ENCODE measurements at regions not wholly inside any gene's neighbourhood (a gene's known extent, or its start where the extent isn't known, plus 50 kb on each side); places are given as distances from the start of the nearest gene placed in this dataset.
"Not testable (repeated sequence)": the region's sequence is repeated elsewhere in the genome, so short reads cannot be mapped to it uniquely, and the experiment has no call there.

GRCh38 chr5:25407365-25407764 lies 762.6 kb upstream of the CDH10 start:
- H3K27ac Mint-ChIP-seq; H3K4me1 Mint-ChIP-seq (ENCODE audit: low read depth): not testable (repeated sequence)
- peaks cover 36% of the 10 kb centered on the region for H3K9me3 Mint-ChIP-seq

GRCh38 chr5:25405850-25406249 lies 761.1 kb upstream of the CDH10 start:
- peaks cover 36% of the 10 kb centered on the region for H3K9me3 Mint-ChIP-seq
- no peaks in the 10 kb centered on the region for H3K27me3 Mint-ChIP-seq (ENCODE audit: insufficient read depth)
- intact Hi-C loops (cut with micrococcal nuclease): no loop called here
- DNase-seq (ENCODE audit: low spot score): no peak
- no peaks in the 10 kb centered on the region for H3K36me3 Mint-ChIP-seq (ENCODE audit: low read depth)
- no peak overlapping the region for H3K4me3 Mint-ChIP-seq
- no peak overlapping the region for H3K27ac Mint-ChIP-seq
- no peaks in the 10 kb centered on the region for H3K4me1 Mint-ChIP-seq (ENCODE audit: low read depth)

More at GRCh38 chr5:25407365-25407764, 762.6 kb upstream of the CDH10 start:
- H3K27me3 Mint-ChIP-seq (ENCODE audit: insufficient read depth); intact Hi-C loops (cut with micrococcal nuclease); DNase-seq (ENCODE audit: low spot score); H3K4me3 Mint-ChIP-seq; H3K36me3 Mint-ChIP-seq (ENCODE audit: low read depth): not testable (repeated sequence)

GRCh38 chr5:25399878-25400480 lies 755.2 kb upstream of the CDH10 start:
- Mint-ChIP-seq H3K4me3 (no peak overlapping the region), H3K27ac (no peak overlapping the region), H3K4me1 (ENCODE audit: low read depth) (no peaks in the 10 kb centered on the region), H3K9me3 (peaks cover 14% of the 10 kb centered on the region), H3K27me3 (ENCODE audit: insufficient read depth) (no peaks in the 10 kb centered on the region), H3K36me3 (ENCODE audit: low read depth) (no peaks in the 10 kb centered on the region)
- intact Hi-C loops (cut with micrococcal nuclease): no loop called here
- no peak for DNase-seq (ENCODE audit: low spot score)

GRCh38 chr5:25393957-25394356 lies 749.2 kb upstream of the CDH10 start:
- no peaks in the 10 kb centered on the region for H3K36me3 Mint-ChIP-seq (ENCODE audit: low read depth)

DNA sequence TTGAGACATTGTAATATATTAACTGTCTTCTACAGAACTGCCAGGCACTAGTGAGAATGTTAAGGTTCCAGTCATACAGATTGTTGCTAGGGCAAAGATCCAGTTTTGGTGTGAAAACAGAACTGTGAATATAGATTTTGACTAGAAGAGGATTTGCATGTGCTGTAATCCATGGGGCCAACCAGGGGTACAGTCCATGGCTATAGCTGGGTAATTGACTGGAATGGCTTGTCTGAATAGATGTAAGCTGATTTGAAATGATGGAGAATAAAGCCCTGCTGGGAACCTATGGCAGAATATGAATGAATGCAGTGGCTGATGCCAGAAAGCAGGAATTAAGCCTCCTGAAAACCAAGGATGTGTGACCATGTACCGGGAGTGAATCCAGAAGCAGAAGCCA lies 748.5 kb upstream of the CDH10 start:
- Mint-ChIP-seq H3K4me1 (ENCODE audit: low read depth) (no peaks in the 10 kb centered on the region), H3K9me3 (peaks cover 10% of the 10 kb centered on the region), H3K27ac (no peak overlapping the region), H3K4me3 (no peak overlapping the region), H3K36me3 (ENCODE audit: low read depth) (no peaks in the 10 kb centered on the region), H3K27me3 (ENCODE audit: insufficient read depth) (no peaks in the 10 kb centered on the region)
- DNase-seq (ENCODE audit: low spot score): no peak
- intact Hi-C loops (cut with micrococcal nuclease): no loop called here

More at GRCh38 chr5:25393957-25394356, 749.2 kb upstream of the CDH10 start:
- no peak for DNase-seq (ENCODE audit: low spot score)
- H3K9me3 Mint-ChIP-seq: peaks cover 10% of the 10 kb centered on the region
- no peak overlapping the region for H3K4me3 Mint-ChIP-seq
- H3K27me3 Mint-ChIP-seq (ENCODE audit: insufficient read depth): no peaks in the 10 kb centered on the region
- intact Hi-C loops (cut with micrococcal nuclease): no loop called here
- no peak overlapping the region for H3K27ac Mint-ChIP-seq
- H3K4me1 Mint-ChIP-seq (ENCODE audit: low read depth): no peaks in the 10 kb centered on the region

GRCh38 chr5:25387953-25388352 lies 743.2 kb upstream of the CDH10 start:
- intact Hi-C loops (cut with micrococcal nuclease): no loop called here
- Mint-ChIP-seq H3K27me3 (ENCODE audit: insufficient read depth) (no peaks in the 10 kb centered on the region), H3K27ac (no peak overlapping the region), H3K9me3 (peaks cover 26% of the 10 kb centered on the region), H3K4me3 (no peak overlapping the region), H3K36me3 (ENCODE audit: low read depth) (no peaks in the 10 kb centered on the region), H3K4me1 (ENCODE audit: low read depth) (no peaks in the 10 kb centered on the region)
- no peak for DNase-seq (ENCODE audit: low spot score)

DNA sequence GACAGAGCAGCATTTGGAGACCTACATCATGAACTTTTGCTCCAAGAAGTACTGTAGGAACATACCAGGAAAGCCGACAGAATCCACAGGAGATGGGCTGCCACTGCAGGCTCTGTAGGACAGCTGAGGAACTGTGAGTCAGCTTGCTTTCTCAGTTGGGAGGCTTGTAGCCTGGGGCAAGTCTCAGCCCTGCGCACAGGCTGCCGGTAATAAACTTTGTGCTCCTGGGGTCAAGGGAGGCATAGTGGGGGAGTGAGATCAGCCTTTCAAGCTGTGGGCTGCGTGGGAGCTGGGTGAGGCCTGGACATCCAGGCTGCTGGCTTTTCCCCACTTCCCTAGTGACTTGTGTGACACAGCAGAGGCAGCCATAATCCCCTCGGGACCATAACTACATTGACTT lies 718.0 kb upstream of the CDH10 start:
- Mint-ChIP-seq H3K27me3 (ENCODE audit: insufficient read depth) (no peaks in the 10 kb centered on the region), H3K36me3 (ENCODE audit: low read depth) (no peaks in the 10 kb centered on the region), H3K4me1 (ENCODE audit: low read depth) (no peaks in the 10 kb centered on the region), H3K27ac (no peak overlapping the region), H3K9me3 (peaks cover 33% of the 10 kb centered on the region), H3K4me3 (no peak overlapping the region)
- no peak for DNase-seq (ENCODE audit: low spot score)
- intact Hi-C loops (cut with micrococcal nuclease): no loop called here

- no peak overlapping the region for H3K27ac Mint-ChIP-seq
- peaks cover 32% of the 10 kb centered on the region for H3K9me3 Mint-ChIP-seq
- H3K27me3 Mint-ChIP-seq (ENCODE audit: insufficient read depth): no peaks in the 10 kb centered on the region
- no peaks in the 10 kb centered on the region for H3K4me1 Mint-ChIP-seq (ENCODE audit: low read depth)
- DNase-seq (ENCODE audit: low spot score): no peak
- H3K36me3 Mint-ChIP-seq (ENCODE audit: low read depth): no peaks in the 10 kb centered on the region
- intact Hi-C loops (cut with micrococcal nuclease): no loop called here
- no peak overlapping the region for H3K4me3 Mint-ChIP-seq
Observed at GRCh38 chr5:25358919-25359318, 714.1 kb upstream of the CDH10 start.

DNA sequence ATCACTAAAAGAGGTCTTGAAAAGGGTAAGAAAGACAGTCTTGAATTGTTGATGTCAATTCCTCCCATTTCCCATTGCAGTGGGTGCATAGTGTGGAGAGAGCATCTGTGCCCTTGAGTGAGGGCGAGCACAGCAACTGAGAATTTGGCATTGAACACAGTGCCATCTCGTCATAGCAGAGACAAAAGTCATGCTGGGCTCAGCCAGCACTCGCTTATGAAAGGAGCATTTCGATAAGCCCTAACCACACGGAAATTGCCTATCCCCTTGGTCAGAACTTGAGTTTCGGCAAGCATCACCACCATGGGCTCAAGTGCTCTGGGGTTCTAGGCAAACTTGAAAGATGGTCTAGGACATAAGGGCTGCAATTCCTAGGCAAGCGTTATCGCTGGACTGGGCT lies 712.8 kb upstream of the CDH10 start:
- H3K9me3 Mint-ChIP-seq: peaks cover 29% of the 10 kb centered on the region
- no peaks in the 10 kb centered on the region for H3K27me3 Mint-ChIP-seq (ENCODE audit: insufficient read depth)
- H3K36me3 Mint-ChIP-seq (ENCODE audit: low read depth): no peaks in the 10 kb centered on the region
- no peak overlapping the region for H3K27ac Mint-ChIP-seq
- no peaks in the 10 kb centered on the region for H3K4me1 Mint-ChIP-seq (ENCODE audit: low read depth)
- no peak for DNase-seq (ENCODE audit: low spot score)
- no peak overlapping the region for H3K4me3 Mint-ChIP-seq
- intact Hi-C loops (cut with micrococcal nuclease): no loop called here

DNA sequence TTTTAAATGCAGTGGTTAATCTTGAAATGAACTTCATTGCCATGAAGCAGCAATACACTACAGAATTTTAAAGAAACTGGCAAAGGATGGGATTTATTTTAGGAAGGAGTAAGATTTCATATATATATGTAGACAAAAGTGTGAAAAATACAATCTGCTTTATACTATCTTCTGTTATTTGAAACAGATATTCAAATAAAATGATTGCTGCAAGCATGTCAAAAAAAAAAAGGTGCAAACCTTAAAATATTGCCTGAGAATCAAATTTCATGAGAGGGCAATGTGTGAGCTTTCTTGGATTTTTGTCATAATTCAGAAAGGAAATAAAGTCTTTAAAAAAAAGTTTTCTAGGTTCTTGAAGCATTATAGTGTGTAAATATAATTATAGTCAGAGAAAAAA lies 705.0 kb upstream of the CDH10 start:
- Mint-ChIP-seq H3K27me3 (ENCODE audit: insufficient read depth) (no peaks in the 10 kb centered on the region), H3K27ac (no peak overlapping the region), H3K4me3 (no peak overlapping the region), H3K36me3 (ENCODE audit: low read depth) (no peaks in the 10 kb centered on the region), H3K9me3 (peaks cover 20% of the 10 kb centered on the region), H3K4me1 (ENCODE audit: low read depth) (no peaks in the 10 kb centered on the region)
- intact Hi-C loops (cut with micrococcal nuclease): no loop called here
- no peak for DNase-seq (ENCODE audit: low spot score)

DNA sequence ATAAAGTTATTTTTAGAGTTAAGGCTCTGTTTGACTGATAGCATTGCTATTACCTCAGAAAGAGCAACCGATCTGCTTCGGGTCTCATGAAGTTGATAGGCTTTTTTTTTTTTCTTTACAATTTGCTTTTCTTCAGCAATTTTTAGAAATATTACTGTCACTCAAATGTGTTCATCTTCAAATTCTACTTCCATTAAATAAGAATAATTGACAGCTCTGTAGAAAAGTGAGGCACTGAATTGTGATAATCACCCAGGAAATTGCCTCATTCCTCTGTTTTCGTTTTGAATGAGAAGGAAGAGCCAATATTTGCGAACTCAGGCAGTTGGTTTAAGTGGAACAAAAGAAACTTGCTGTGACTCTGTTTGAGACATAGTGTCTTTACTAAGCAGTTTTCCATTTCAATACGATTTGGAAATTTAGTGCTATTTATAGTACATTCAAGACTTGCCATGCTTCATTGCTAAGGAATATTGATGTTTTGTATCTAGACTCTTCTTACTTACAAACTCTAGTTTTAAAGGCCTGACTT lies 700.5 kb upstream of the CDH10 start:
- no peaks in the 10 kb centered on the region for H3K36me3 Mint-ChIP-seq (ENCODE audit: low read depth)
- intact Hi-C loops (cut with micrococcal nuclease): no loop called here
- no peak overlapping the region for H3K27ac Mint-ChIP-seq
- peaks cover 25% of the 10 kb centered on the region for H3K9me3 Mint-ChIP-seq
- no peaks in the 10 kb centered on the region for H3K4me1 Mint-ChIP-seq (ENCODE audit: low read depth)
- H3K27me3 Mint-ChIP-seq (ENCODE audit: insufficient read depth): no peaks in the 10 kb centered on the region
- H3K4me3 Mint-ChIP-seq: no peak overlapping the region
- DNase-seq (ENCODE audit: low spot score): no peak

- Mint-ChIP-seq H3K27ac (no peak overlapping the region), H3K36me3 (ENCODE audit: low read depth) (no peaks in the 10 kb centered on the region), H3K27me3 (ENCODE audit: insufficient read depth) (no peaks in the 10 kb centered on the region), H3K9me3 (peaks cover 21% of the 10 kb centered on the region), H3K4me1 (ENCODE audit: low read depth) (no peaks in the 10 kb centered on the region), H3K4me3 (no peak overlapping the region)
- intact Hi-C loops (cut with micrococcal nuclease): no loop called here
- DNase-seq (ENCODE audit: low spot score): no peak
Observed at GRCh38 chr5:25339541-25339940, 694.8 kb upstream of the CDH10 start.

DNA sequence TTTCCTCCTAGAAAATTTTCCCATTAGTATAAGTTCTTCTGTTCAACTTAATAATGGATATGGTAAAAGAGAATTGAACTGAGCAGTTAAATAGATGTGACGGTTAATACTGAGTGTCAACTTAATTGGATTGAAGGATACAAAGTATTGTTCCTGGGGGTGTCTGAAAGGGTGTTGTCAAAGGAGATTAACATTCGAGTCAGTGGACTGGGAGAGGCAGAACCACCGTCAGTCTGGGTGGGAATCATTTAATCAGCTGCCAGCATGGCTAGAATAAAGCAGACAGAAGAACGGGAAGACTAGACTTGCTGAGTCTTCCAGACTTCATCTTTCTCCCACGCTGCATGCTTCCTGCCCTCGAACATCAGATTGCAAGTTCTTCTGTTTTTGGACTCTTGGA lies 689.6 kb upstream of the CDH10 start:
- intact Hi-C loops (cut with micrococcal nuclease): no loop called here

GRCh38 chr5:25330721-25331120 lies 685.9 kb upstream of the CDH10 start:
- no peak for DNase-seq (ENCODE audit: low spot score)
- Mint-ChIP-seq H3K4me1 (ENCODE audit: low read depth) (no peaks in the 10 kb centered on the region), H3K27ac (no peak overlapping the region), H3K36me3 (ENCODE audit: low read depth) (no peaks in the 10 kb centered on the region), H3K4me3 (no peak overlapping the region), H3K27me3 (ENCODE audit: insufficient read depth) (no peaks in the 10 kb centered on the region), H3K9me3 (peaks cover 7% of the 10 kb centered on the region)
- intact Hi-C loops (cut with micrococcal nuclease): no loop called here

More for the DNA sequence above, 689.6 kb upstream of the CDH10 start:
- peaks cover 7% of the 10 kb centered on the region for H3K9me3 Mint-ChIP-seq
- no peak for DNase-seq (ENCODE audit: low spot score)
- no peaks in the 10 kb centered on the region for H3K4me1 Mint-ChIP-seq (ENCODE audit: low read depth)
- H3K4me3 Mint-ChIP-seq: no peak overlapping the region
- H3K36me3 Mint-ChIP-seq (ENCODE audit: low read depth): no peaks in the 10 kb centered on the region
- H3K27ac Mint-ChIP-seq: no peak overlapping the region
- H3K27me3 Mint-ChIP-seq (ENCODE audit: insufficient read depth): no peaks in the 10 kb centered on the region

Data from activated T-helper 1 cell treated with anti-CD3 and anti-CD28 coated beads, Interleukin-12 subunit alpha, Interleukin-12 subunit beta, Interleukin-2, Interleukin-4 antibody, amounts not matched to agents 30 ng/mL and 10 ng/mL and 1 ng/mL, durations not matched to agents 14 hours and 24 hours and 36 hours (primary cell).